Activated CD4-positive, alpha-beta T cell treated with anti-CD3 and anti-CD28 coated beads, Interleukin-2, amount 50 U/mL, for 16 hours (primary cell): ENCODE measurements at regions not wholly inside any gene's neighbourhood (a gene's known extent, or its start where the extent isn't known, plus 50 kb on each side); places are given as distances from the start of the nearest gene placed in this dataset.
A peak's percentile ranks its signal among the peaks of the same experiment; 100 is the strongest.

ENCODE experiments used
- DNase-seq: peaks from one replicate; pipeline ENCODE4 v3.0.0-alpha.2; 2020

DNA sequence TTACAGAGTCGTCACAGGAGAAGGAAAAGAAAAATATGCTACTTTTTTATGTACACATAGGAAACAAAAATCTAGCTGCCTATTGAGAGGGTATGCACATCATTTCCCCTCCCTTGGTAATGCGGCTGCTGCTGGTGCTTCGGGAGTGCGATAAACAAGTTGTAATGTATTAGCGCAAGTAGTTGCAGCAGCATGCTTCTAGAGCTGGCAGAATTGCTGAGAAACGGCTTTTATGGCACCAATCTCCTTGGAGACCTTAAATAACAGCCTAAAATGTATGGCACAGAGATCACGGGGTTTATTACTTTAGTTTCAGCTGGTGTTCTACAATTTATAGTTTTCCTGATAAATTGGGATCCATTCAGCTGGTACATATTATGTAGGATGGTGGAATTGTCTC, 447.6 kb upstream of the TMPO start:
- no peak for DNase-seq

DNA sequence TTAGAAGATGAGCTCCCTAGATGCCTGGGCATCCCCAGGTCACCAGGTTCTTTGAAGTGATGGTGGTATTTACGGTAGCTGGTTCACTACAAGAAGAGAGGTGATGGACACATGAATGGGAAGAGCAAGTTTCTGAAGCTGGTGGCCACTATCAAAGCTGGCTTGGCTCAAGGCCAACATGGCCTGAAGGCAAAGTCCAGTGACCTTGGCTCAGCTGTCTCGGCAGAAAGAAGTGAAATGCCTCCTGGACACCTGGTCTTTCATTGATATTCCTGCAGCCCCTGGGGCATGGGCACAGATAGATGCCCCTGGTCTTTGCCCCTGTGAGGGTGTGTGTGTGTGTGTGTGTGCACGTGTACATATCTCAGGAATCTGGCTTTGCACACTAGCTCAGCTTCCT, 441.8 kb upstream of the TMPO start:
- no peak for DNase-seq

DNA sequence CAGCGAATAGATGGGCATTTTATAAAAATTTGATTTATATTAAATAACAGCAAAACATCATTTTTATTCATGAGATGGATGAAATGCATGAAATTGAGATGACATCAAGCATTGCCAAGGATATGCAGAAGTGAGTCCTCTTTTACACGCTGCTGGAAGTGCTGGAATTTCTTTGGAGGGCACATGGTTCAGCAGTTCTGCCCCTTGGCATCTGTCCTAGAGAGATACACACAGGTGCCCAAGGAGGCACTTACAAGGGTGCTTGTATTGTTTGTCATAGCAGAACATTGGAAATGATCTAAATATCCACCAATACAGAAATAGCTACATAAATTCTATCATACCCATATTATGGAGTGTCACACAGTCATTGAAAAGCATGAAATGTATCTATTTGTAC, 441.1 kb upstream of the TMPO start:
- no peak for DNase-seq

GRCh38 chr12:98084391-98084790, 431.0 kb upstream of the TMPO start:
- DNase-seq = no peak

GRCh38 chr12:98085046-98085755, 430.2 kb upstream of the TMPO start:
- DNase-seq = no peak

DNA sequence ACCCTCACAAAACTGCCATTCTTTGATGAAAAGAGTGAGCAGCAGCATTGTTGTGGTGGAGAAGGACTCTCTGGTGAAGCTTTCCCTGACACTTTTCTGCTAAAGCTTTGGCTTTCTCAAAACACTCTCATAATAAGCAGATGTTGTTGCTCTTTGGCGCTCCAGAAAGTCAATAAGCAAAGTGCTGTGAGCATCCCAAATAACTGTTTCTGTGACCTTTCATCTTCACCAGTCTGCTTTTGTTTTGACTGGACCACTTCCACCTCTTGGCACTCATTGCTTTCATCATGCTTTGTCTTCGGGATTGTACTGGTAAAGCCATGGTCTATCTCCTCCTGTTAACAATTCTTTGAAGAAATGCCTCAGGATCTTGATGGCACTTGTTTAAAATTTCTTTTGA, 424.7 kb upstream of the TMPO start:
- DNase-seq = no peak

GRCh38 chr12:98096436-98096835, 419.0 kb upstream of the TMPO start:
- no peak for DNase-seq

GRCh38 chr12:98106031-98106683, 409.2 kb upstream of the TMPO start:
- no peak for DNase-seq

GRCh38 chr12:98109266-98109665, 406.1 kb upstream of the TMPO start:
- no peak for DNase-seq

DNA sequence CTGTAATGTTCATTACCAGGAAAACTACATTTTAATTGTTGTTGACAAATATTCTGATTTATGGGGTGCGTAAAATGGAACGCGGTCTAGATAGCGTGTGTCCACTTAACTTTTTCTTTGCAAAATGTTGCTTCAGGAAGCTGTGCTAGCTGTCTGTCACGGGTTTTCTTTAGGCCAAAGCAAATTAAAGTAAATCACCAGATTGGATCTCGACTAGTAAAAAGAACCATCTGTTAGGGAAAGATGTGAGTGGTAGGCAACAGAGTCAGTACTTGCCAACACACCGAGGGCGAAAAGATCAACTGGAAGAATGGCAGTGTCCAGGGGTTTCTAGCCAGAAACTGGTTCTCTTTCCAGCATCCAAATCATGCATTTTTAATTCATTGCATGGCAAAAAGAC, 404.9 kb upstream of the TMPO start:
- DNase-seq = no peak

DNA sequence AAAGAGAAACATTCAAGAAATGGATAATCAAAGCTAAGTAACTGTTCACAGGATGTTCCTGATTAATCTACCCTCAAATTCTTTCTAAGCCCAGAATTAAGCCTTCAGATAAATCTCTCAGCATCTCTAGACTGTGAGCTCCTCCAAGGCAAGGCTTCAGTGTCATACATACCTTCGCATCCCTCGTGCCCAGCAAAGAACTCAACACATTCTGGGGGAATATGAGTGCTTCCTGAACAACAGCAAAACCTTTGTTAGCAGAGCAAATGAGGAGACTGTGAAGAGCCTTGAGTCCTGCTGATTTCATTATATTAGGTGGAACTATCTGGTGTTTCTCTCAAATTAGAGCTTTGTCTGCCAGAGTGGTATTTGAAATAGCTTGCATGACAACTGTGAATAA, 401.8 kb upstream of the TMPO start:
- no peak for DNase-seq

DNA sequence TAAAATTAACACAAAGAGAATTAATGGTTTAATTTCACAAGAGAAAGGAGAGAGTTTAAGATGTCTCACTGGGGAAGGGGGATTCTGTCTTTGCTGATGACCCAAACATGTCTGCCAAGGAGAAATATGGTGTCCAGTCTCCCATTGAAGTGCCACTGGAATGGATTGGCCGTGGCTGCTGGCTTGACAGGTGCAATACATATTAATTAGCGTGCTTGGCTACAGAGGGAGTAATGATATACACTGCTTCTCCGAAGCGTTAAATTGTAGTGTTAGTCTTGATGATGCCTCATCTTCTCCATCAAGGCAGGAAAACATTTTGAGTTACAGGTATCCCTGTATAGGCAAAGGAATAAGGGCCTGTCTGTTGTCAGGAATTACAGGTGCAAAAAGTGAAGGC, 393.4 kb upstream of the TMPO start:
- no peak for DNase-seq

GRCh38 chr12:98123021-98123461, 392.3 kb upstream of the TMPO start:
- DNase-seq = no peak

DNA sequence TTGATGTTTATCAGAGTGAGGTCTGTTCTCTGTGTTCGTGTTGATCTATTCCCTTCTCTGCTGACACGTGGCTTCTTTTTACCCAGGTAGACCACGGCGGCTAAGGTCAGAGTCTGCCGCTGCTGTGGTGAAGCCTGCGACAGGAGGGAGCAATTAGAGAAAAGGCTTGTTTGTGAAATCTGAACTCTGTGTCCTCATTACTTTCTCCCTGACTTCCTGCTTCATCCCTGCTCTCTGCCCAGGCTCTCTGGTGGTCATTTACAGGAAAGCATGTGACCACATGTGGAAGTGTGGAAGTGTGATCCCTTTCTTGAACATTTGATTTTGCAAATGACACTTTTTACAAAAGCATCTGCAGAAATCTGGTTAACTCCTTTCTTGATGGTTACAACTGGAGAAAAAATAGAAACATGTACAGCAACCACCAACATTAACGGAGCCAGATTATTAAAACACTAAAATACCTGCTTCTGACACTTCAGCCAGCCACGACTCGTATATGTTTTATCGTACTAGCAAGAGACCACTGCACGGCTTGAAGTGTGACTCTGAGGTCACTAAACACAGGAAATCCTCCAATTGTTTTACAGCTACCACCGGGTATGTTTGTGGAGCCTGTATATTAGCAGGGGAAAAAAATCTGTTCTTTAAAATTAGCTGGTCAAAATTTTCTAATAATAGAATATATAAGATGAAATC, 388.6 kb upstream of the TMPO start:
- no peak for DNase-seq

DNA sequence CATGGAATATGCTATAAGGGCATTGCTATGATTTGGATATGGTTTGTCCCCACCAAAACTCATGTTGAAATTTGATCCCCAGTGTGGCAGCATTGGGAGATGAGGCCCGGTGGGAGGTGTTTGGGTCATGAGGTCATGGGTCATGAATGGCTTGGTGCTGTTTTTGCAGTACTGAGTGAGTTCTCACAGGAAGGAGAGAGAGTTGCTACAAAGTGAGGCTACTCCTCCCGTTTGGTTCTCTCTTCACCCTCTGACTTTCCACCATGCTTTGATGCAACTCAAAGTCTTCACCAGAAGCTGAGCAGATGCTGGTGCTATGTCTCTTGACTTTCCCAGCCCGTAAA, 388.1 kb upstream of the TMPO start:
- DNase-seq = no peak

GRCh38 chr12:98127854-98128253, 387.5 kb upstream of the TMPO start:
- DNase-seq = no peak

DNA sequence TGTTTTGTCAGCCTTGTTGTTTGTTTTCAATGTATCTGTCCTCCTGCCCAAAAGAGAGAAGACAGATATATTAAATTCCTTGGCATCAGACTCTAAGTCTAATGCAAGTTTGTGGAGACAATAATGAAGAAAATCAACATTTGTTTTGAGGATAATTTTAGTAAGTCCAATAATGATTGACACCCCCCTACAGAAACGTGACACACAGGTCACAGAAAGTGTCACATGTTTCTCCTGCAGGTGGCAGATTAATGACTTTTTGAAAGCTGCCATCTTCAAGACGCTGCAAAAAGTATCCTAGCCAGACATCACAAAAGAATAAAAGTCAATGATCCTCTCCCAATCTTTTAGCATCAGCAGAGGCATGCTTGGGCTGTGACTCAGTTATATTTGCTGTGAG, 378.8 kb upstream of the TMPO start:
- no peak for DNase-seq

DNA sequence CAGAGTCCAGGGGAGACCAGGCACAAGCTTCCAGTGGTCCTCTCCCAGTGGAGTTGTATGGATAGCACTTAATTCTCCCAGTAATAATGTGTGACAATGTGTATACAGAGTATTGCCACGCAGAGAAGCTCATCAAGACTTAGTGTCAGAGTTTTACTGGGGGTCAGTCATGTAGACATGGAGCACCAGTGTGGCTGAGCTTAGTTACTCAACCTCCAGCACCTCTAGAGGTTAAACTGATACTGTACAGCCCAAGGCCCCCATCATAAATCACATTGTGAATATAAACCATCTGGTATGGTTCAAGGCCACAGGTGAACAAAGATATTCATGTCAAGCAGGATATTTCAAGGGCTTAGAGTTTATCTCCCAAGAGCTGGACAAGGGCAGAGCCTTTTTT, 378.1 kb upstream of the TMPO start:
- no peak for DNase-seq

DNA sequence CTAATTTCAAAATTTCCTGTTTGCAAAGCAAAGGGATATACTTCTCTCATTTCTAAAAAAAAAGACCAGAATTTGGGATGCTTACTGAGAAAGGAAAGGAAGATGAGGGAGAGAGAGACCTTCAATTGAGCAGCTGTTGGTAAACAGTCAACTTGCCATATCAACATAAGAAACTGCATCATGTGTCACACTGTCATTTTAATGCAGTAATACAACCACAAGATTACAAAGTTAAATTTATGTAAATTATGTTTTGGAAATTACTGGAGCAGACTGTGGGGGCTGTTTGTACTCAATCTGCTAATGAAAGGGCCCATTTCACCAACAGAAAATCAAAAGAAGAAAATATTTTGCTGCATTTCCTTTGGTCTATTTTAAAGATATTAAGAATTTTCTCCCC, 370.4 kb upstream of the TMPO start:
- DNase-seq = no peak

- DNase-seq = no peak
These were observed 369.3 kb upstream of the TMPO start for GRCh38 chr12:98146043-98146442.

GRCh38 chr12:98146487-98146886, 368.9 kb upstream of the TMPO start:
- no peak for DNase-seq

GRCh38 chr12:98149270-98149669, 366.1 kb upstream of the TMPO start:
- DNase-seq = peak; percentile 58

GRCh38 chr12:98149691-98150210, 365.6 kb upstream of the TMPO start:
- DNase-seq = no peak

GRCh38 chr12:98151105-98151590, 364.2 kb upstream of the TMPO start:
- no peak for DNase-seq
